GM10248 (cell line): ENCODE measurements at regions not wholly inside any gene's neighbourhood (a gene's known extent, or its start where the extent isn't known, plus 50 kb on each side); places are given as distances from the start of the nearest gene placed in this dataset.

Experiments
- CTCF ChIA-PET: fragments of 300-600 bp; sonication (Branson Sonifier 250); formaldehyde crosslinking; extraction: SDS; loops from one replicate; lab custom pipeline; 2021; ENCODE audit warnings: antibody characterized with exemption; lab: Yijun Ruan, JAX
- POLR2A ChIA-PET: fragments of 350-650 bp; sonication (Branson Sonifier 250); formaldehyde crosslinking; extraction: SDS; loops from one replicate; lab custom pipeline; 2020; ENCODE audit warnings: antibody characterized with exemption; lab: Yijun Ruan, JAX
- DNase-seq: peaks from one replicate; pipeline ENCODE4 v3.0.0; 2012; ENCODE audit errors: extremely low spot score
- CTCF ChIP-seq: IDR thresholded peaks from 2 replicates; pipeline ENCODE4 v1.5.1; 2012; ENCODE audit warnings: mild to moderate bottlenecking, low read depth; ENCODE audit errors: extremely low read depth, missing control alignments, control extremely low read depth

- DNase-seq: no peak
- TF ChIP-seq CTCF: no peak
- POLR2A ChIA-PET: no interaction called here
- CTCF ChIA-PET: interaction anchor here (1.2 kb wide), 1 partner anchor 14 kb away, joined by 3 read pairs; no protein-coding TSS in a partner anchor
Measured at GRCh38 chr2:125125902-125126301, 1100.8 kb downstream of the CNTNAP5 start.

DNA sequence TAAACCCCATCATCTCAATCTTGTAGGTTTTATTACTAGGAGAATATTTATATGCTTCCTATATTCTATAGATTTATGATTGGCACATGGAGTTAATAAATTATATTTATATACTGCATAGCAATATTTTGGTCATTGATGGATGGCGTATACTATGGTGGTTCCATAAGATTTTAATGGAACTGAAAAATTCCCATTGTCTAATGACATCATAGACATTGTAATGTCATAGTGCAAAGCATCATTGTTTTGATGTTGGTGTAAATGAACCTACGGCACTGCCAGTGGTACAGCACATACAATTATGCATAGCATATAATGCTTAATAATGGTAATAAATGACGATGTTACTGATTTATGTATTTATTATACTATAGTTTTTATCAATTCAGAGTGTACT, 1135.9 kb downstream of the CNTNAP5 start:
- POLR2A ChIA-PET: no interaction called here
- no peak for TF ChIP-seq CTCF
- CTCF ChIA-PET: interaction anchor here (1.2 kb wide), 1 partner anchor 309 kb away, joined by 3 read pairs; no protein-coding TSS in a partner anchor
- DNase-seq: no peak

- TF ChIP-seq CTCF: no peak
- CTCF ChIA-PET: no interaction called here
- DNase-seq: no peak
- POLR2A ChIA-PET: no interaction called here
Measured at GRCh38 chr2:125167152-125167551, 1142.1 kb downstream of the CNTNAP5 start.

DNA sequence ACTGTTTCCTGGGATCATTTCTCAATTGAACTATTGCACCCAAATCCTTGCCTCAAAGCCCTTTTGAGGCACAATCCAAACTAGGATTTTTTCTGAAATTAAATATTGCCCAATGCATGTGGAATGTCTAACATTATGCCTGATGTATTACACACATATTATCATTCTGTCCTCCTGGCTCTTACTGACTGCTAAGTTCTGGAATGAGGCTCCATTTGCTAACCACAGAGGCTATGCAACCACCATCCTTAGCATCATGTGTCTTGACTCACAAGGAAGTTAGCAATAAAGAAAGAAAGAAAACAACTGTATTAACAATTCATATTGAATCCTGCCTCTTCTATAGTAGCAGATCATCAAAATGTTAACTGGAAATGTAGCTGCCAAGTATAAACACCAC, 1142.7 kb downstream of the CNTNAP5 start:
- no peak for TF ChIP-seq CTCF
- ChIA-PET CTCF (interaction anchor here (2.4 kb wide), 1 partner anchor 11 kb away, joined by 13 read pairs; no protein-coding TSS in a partner anchor), POLR2A (no interaction called here)
- no peak for DNase-seq

DNA sequence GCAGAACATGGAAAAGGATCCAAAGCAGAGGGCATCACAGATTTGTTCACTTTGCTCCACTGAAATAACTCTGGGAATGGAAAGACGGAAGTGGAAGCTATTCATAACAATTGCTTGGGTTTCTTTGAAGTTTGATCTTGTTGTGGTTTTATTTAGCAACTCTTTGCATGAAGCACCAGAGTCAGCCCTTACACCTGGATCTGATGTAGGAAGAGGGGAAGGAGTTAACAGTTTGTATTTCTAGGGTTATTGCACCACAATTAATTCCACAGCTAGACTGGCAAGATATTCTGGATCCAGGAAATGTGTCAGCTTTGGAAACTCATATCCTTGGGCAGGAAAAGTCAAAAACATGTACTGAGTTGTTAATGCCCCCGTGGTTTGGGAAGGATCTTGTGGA, 1143.4 kb downstream of the CNTNAP5 start:
- CTCF ChIA-PET: interaction anchor here (1.0 to 2.4 kb wide), 4 partner anchors 10 to 20 kb away, joined by 3 to 13 read pairs (median 4); no protein-coding TSS in a partner anchor
- TF ChIP-seq CTCF: no peak
- no peak for DNase-seq
- POLR2A ChIA-PET: no interaction called here

DNA sequence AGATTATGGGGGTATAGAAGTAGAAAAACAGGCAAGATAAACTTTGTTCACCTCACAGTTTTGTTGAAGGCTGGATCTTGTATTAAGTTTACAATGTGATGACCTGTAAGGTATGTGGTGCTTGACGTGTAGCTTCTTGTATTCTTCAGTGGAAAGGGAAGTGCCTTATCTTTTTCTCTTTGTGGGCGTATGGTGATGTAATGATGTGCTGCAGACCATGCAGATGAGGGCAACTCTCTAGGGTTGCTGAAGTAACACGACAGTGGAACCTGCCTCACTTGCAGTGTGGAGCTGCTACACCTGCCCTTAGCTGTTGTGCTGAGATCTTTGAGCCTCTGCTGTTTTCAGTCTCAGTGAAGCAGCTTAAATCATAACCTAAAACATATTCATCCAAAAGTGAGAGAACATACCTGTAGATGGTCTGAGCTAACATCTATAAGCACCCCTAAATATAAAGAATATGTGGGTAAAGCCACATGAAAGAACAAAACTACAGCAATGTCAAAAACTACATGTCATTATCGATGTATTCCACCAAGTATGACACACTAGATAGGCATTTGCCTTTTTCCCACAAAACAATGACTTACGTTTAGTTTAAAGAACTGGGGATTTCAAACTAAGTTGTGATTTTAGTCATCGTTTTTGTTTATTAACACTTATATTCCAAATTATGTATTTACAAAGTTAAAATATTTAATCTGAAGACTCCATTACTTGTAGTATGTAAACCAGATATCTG, 1144.1 kb downstream of the CNTNAP5 start:
- POLR2A ChIA-PET: no interaction called here
- TF ChIP-seq CTCF: no peak
- CTCF ChIA-PET: interaction anchor here (1.0 to 2.4 kb wide), 4 partner anchors 10 to 19 kb away, joined by 3 to 13 read pairs (median 4); no protein-coding TSS in a partner anchor
- DNase-seq: no peak
